HL-60 (cell line): ENCODE measurements at regions not wholly inside any gene's neighbourhood (a gene's known extent, or its start where the extent isn't known, plus 50 kb on each side); places are given as distances from the start of the nearest gene placed in this dataset.

Source experiments
- CTCF ChIP-seq: IDR thresholded peaks from one replicate; pipeline ENCODE4 v1.5.1; 2011; ENCODE audit warnings: low read length, control low read depth, inconsistent platforms; ENCODE audit not compliant: insufficient read depth
- GABPA ChIP-seq: IDR thresholded peaks from 2 replicates; pipeline ENCODE4 v1.6.1; 2012; ENCODE audit warnings: low read depth
- POLR2AphosphoS5 ChIP-seq: IDR thresholded peaks from 2 replicates; pipeline ENCODE4 v1.6.1; 2012; ENCODE audit warnings: low read depth
- TF ChIP-seq, protein P1 (sequence below): IDR thresholded peaks from 2 replicates; pipeline ENCODE4 v1.6.1; 2012; ENCODE audit warnings: low read depth; ENCODE audit not compliant: insufficient replicate concordance

GRCh38 chr10:53239873-53240272 lies 467.3 kb upstream of the MBL2 start:
- TF ChIP-seq, protein P1, sequence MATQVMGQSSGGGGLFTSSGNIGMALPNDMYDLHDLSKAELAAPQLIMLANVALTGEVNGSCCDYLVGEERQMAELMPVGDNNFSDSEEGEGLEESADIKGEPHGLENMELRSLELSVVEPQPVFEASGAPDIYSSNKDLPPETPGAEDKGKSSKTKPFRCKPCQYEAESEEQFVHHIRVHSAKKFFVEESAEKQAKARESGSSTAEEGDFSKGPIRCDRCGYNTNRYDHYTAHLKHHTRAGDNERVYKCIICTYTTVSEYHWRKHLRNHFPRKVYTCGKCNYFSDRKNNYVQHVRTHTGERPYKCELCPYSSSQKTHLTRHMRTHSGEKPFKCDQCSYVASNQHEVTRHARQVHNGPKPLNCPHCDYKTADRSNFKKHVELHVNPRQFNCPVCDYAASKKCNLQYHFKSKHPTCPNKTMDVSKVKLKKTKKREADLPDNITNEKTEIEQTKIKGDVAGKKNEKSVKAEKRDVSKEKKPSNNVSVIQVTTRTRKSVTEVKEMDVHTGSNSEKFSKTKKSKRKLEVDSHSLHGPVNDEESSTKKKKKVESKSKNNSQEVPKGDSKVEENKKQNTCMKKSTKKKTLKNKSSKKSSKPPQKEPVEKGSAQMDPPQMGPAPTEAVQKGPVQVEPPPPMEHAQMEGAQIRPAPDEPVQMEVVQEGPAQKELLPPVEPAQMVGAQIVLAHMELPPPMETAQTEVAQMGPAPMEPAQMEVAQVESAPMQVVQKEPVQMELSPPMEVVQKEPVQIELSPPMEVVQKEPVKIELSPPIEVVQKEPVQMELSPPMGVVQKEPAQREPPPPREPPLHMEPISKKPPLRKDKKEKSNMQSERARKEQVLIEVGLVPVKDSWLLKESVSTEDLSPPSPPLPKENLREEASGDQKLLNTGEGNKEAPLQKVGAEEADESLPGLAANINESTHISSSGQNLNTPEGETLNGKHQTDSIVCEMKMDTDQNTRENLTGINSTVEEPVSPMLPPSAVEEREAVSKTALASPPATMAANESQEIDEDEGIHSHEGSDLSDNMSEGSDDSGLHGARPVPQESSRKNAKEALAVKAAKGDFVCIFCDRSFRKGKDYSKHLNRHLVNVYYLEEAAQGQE: no peak
- no peak for TF ChIP-seq CTCF
- no peak for TF ChIP-seq POLR2AphosphoS5
- no peak for TF ChIP-seq GABPA
